SK-N-SH (cell line): ENCODE measurements at regions not wholly inside any gene's neighbourhood (a gene's known extent, or its start where the extent isn't known, plus 50 kb on each side); places are given as distances from the start of the nearest gene placed in this dataset.

Source experiments
- CTCF ChIA-PET: fragments of 300-600, 350-600 bp; formaldehyde crosslinking; extraction: SDS; loops from one replicate; lab custom pipeline; 2021; lab: Yijun Ruan, JAX
- POLR2A ChIA-PET: fragments of 350-600 bp; sonication (Branson Sonifier 250); formaldehyde crosslinking; extraction: SDS; loops from one replicate; lab custom pipeline; 2020; ENCODE audit warnings: antibody characterized with exemption, inconsistent platforms; lab: Yijun Ruan, JAX
- DNase-seq: peaks from one replicate; pipeline ENCODE4 v3.0.0; 2012
- H2AFZ ChIP-seq: fragments of 200-600 bp; sonication (generic); 2 replicates; pipeline ENCODE4 v1.8.1; 2016; ENCODE audit warnings: antibody characterized with exemption, mild to moderate bottlenecking, low read depth
- H3F3A ChIP-seq: fragments of 200-600 bp; sonication (generic); replicated peaks from 2 replicates; pipeline ENCODE3; 2016; ENCODE audit warnings: antibody characterized with exemption, mild to moderate bottlenecking; ENCODE audit not compliant: insufficient read depth
- H3K27ac ChIP-seq, 2 experiments: fragments of 200-500 bp in 1 of 2; fragments of 200-600 bp in 1 of 2; sonication (Bioruptor generic) in 1 of 2; sonication (generic), shearing (Covaris generic) in 1 of 2; 2 replicates each; pipeline versions ENCODE4 v1.5.1 to v1.6.1; 2014 to 2016; ENCODE audit warnings: low read depth in 2 of 2, inconsistent platforms in 1 of 2, low read length in 1 of 2, mild to moderate bottlenecking in 1 of 2, mixed read lengths in 1 of 2
- H3K27me3 ChIP-seq: fragments of 200-600 bp; sonication (generic), shearing (Covaris generic); 2 replicates; pipeline ENCODE4 v1.6.1; 2016; ENCODE audit warnings: mixed run types; ENCODE audit not compliant: insufficient read depth
- H3K36me3 ChIP-seq, 2 experiments: fragments of 200-500 bp in 1 of 2; fragments of 200-600 bp in 1 of 2; sonication (Bioruptor generic) in 1 of 2; sonication (generic) in 1 of 2; replicated peaks in 1 of 2; 2 replicates each; pipeline versions ENCODE3 to v1.5.1; 2014 to 2016; ENCODE audit warnings: low read length in 1 of 2, mild to moderate bottlenecking in 1 of 2; ENCODE audit not compliant: insufficient read depth in 2 of 2, control insufficient read depth in 1 of 2
- H3K4me1 ChIP-seq, 2 experiments: fragments of 200-500 bp in 1 of 2; fragments of 200-600 bp in 1 of 2; sonication (Bioruptor generic) in 1 of 2; sonication (generic), shearing (Covaris generic) in 1 of 2; 2 replicates each; pipeline versions ENCODE4 v1.5.1 to v1.6.1; 2014 to 2016; ENCODE audit warnings: low read depth in 1 of 2, low read length in 1 of 2, mixed run types in 1 of 2; ENCODE audit not compliant: insufficient read depth in 2 of 2, control insufficient read depth in 1 of 2
- H3K4me2 ChIP-seq: fragments of 200-600 bp; sonication (generic), shearing (Covaris generic); 2 replicates; pipeline ENCODE4 v1.6.1; 2017; ENCODE audit warnings: mixed run types
- H3K4me3 ChIP-seq, 2 experiments: fragments of 200-500 bp in 1 of 2; fragments of 200-600 bp in 1 of 2; sonication (Bioruptor generic) in 1 of 2; sonication (generic), shearing (Covaris generic) in 1 of 2; 2 replicates each; pipeline versions ENCODE4 v1.5.1 to v1.8.1; 2014 to 2016; ENCODE audit warnings: low read depth in 2 of 2, inconsistent platforms in 1 of 2, low read length in 1 of 2, mild to moderate bottlenecking in 1 of 2, mixed read lengths in 1 of 2, moderate library complexity in 1 of 2
- H3K79me2 ChIP-seq: fragments of 200-600 bp; sonication (generic); 2 replicates; pipeline ENCODE4 v1.8.1; 2017; ENCODE audit warnings: mild to moderate bottlenecking; ENCODE audit not compliant: insufficient read depth
- H3K9ac ChIP-seq: fragments of 200-600 bp; sonication (generic); 2 replicates; pipeline ENCODE4 v1.6.1; 2017; ENCODE audit warnings: mixed run types
- H3K9me2 ChIP-seq: fragments of 200-600 bp; sonication (generic); 2 replicates; pipeline ENCODE4 v1.6.1; 2017; ENCODE audit warnings: mixed run types
- H3K9me3 ChIP-seq: fragments of 200-600 bp; sonication (generic); 2 replicates; pipeline ENCODE4 v1.6.1; 2017; ENCODE audit warnings: mixed run types, mild to moderate bottlenecking, moderate library complexity
- H4K20me1 ChIP-seq: fragments of 200-600 bp; sonication (generic); 2 replicates; pipeline ENCODE4 v1.6.1; 2017; ENCODE audit warnings: mild to moderate bottlenecking, mixed run types; ENCODE audit not compliant: insufficient read depth
- CHD2 ChIP-seq: fragments of 150-350 bp; IDR thresholded peaks from 2 replicates; pipeline ENCODE4 v1.6.1; 2018; ENCODE audit warnings: low read length; ENCODE audit not compliant: partially characterized antibody
- ELF1 ChIP-seq: IDR thresholded peaks from 2 replicates; pipeline ENCODE4 v1.4.0; 2012
- EP300 ChIP-seq, 2 experiments: IDR thresholded peaks; 2 replicates each; pipeline versions ENCODE4 v1.4.0 to v1.6.1; 2012; ENCODE audit warnings: borderline replicate concordance in 1 of 2, low read depth in 1 of 2, low read length in 1 of 2
- EZH2phosphoT487 ChIP-seq: fragments of 200-600 bp; sonication (generic); IDR thresholded peaks from 2 replicates; pipeline ENCODE4 v1.6.1; 2017; ENCODE audit warnings: low read depth, mixed run types, mild to moderate bottlenecking, antibody characterized with exemption, moderate library complexity, borderline replicate concordance
- FOXJ3 ChIP-seq: sonication (generic); formaldehyde crosslinking; IDR thresholded peaks from 2 replicates; pipeline ENCODE4 v1.5.1; 2020; ENCODE audit warnings: mild to moderate bottlenecking, missing genetic modification reagents
- FOXM1 ChIP-seq: IDR thresholded peaks from 2 replicates; pipeline ENCODE4 v1.4.0; 2012; ENCODE audit warnings: low read depth, mild to moderate bottlenecking
- GATA2 ChIP-seq: sonication (generic); formaldehyde crosslinking; IDR thresholded peaks from 2 replicates; pipeline ENCODE4 v1.5.0; 2020; ENCODE audit warnings: mild to moderate bottlenecking, missing genetic modification reagents
- JUND ChIP-seq: IDR thresholded peaks from 2 replicates; pipeline ENCODE4 v1.4.0; 2012
- MEF2A ChIP-seq: IDR thresholded peaks from 2 replicates; pipeline ENCODE4 v1.4.0; 2012; ENCODE audit warnings: low read depth, borderline replicate concordance
- MXI1 ChIP-seq: IDR thresholded peaks from 2 replicates; pipeline ENCODE4 v1.6.1; 2012; ENCODE audit warnings: mild to moderate bottlenecking, low read depth, low read length, improper control_type of control experiment
- NRF1 ChIP-seq: IDR thresholded peaks from 2 replicates; pipeline ENCODE4 v1.6.1; 2012; ENCODE audit warnings: low read depth, mild to moderate bottlenecking, low read length
- POLR2AphosphoS5 ChIP-seq: IDR thresholded peaks from 2 replicates; pipeline ENCODE4 v1.6.1; 2012; ENCODE audit warnings: low read depth, low read length
- RAD21 ChIP-seq: IDR thresholded peaks from 2 replicates; pipeline ENCODE4 v1.6.1; 2012; ENCODE audit warnings: mild to moderate bottlenecking, low read length
- RFX5 ChIP-seq: IDR thresholded peaks from 2 replicates; pipeline ENCODE4 v1.6.1; 2012; ENCODE audit warnings: mild to moderate bottlenecking, improper control_type of control experiment, low read length
- RXRA ChIP-seq: IDR thresholded peaks from 2 replicates; pipeline ENCODE4 v1.4.0; 2012; ENCODE audit warnings: low read depth, mild to moderate bottlenecking, borderline replicate concordance
- SMC3 ChIP-seq: IDR thresholded peaks from 2 replicates; pipeline ENCODE4 v1.6.1; 2012; ENCODE audit warnings: low read depth, low read length, improper control_type of control experiment
- TAF1 ChIP-seq: IDR thresholded peaks from 2 replicates; pipeline ENCODE4 v1.6.1; 2012; ENCODE audit warnings: low read depth, mild to moderate bottlenecking, low read length, moderate library complexity, borderline replicate concordance
- YY1 ChIP-seq: IDR thresholded peaks from 2 replicates; pipeline ENCODE4 v1.4.0; 2012; ENCODE audit warnings: low read depth, mild to moderate bottlenecking
- WGBS: methylation state at CpG from one replicate; pipeline ENCODE4 v1.1.6; 2017; ENCODE audit warnings: low lambda C conversion rate; 5-methylcytosine and 5-hydroxymethylcytosine counted together
- TF ChIP-seq, protein P1 (sequence below): IDR thresholded peaks from 2 replicates; pipeline ENCODE4 v1.4.0; 2012; ENCODE audit warnings: low read depth, borderline replicate concordance
- TF ChIP-seq, protein P2 (sequence below): IDR thresholded peaks from 2 replicates; pipeline ENCODE4 v1.4.0; 2012; ENCODE audit warnings: low read depth
- TF ChIP-seq, protein P3 (sequence below): IDR thresholded peaks from 2 replicates; pipeline ENCODE4 v1.6.1; 2012; ENCODE audit warnings: mild to moderate bottlenecking, low read depth, low read length, moderate library complexity
- TF ChIP-seq, protein P4 (sequence below): fragments of 200-600 bp; sonication (generic); IDR thresholded peaks from 2 replicates; pipeline ENCODE4 v1.6.1; 2017; ENCODE audit warnings: antibody characterized with exemption, mild to moderate bottlenecking, moderate library complexity

DNA sequence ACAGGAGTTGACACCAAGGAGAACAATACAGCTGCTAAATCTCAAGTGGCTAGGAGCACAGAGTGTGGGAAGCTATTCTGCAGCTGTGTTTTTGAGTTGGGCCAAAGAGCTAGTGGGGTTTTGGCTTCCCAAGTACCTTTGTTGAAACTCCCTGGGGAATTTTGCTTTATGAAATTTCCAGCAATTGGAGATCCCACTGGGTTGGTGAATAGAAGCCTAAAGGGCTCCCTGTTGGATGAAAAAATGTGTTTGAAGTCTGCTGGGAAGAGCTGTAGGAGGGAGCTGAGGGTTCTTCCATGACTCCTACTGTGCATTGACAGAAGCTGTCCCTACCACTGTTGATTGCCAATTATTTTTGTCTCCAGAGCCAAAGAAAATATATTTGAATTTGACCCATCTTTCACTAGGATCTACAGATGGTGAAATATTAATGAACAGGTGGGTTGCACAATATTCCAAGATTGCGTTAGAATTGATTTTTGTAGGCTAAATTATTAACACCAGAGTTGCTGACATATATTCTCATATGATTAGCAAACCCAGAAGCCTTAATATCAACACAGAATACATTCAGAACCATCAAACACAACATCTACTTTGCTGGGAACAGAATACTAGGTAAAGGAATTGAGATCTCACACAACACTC is 95.4 kb upstream of the CYP1B1 start:
- DNase-seq, result no peak

DNA sequence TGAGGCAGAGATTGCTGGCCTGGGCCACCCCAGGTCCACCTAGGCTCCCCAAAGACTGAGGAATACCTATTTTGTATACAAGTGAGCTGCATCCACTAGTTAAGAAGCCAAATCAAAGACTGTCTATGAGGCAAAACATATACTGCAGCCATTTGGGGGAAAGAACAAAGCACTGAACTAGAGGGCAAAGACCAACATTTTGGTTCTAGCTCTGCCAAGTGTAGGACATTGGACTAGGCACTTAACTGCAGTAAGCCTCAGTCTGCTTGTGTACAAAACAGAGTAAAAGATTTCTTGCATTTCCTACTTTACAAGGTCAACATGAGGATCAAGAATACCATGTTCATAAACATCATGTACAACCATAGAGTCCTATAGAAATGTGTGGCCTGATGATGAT is 94.8 kb upstream of the CYP1B1 start:
- no peak for DNase-seq
- Histone ChIP-seq H4K20me1 (no peaks in the 10 kb centered on the region), H3K36me3 (no peaks in the 10 kb centered on the region), H3K27me3 (no peaks in the 10 kb centered on the region), H3K9me2 (no peaks in the 10 kb centered on the region), H3F3A (no peaks in the 10 kb centered on the region), H3K79me2 (no peaks in the 10 kb centered on the region), H2AFZ (no peak overlapping the region), H3K9me3 (no peaks in the 10 kb centered on the region), H3K4me1 (peaks cover 0 to 5% of the 10 kb centered on the region in 2 experiments; a peak in 1 of 4 replicates), H3K27ac (no peak overlapping the region), H3K9ac (no peak overlapping the region), H3K4me3 (no peak overlapping the region), H3K4me2 (no peak overlapping the region)
- ChIA-PET POLR2A (no interaction called here), CTCF (interaction anchor here (0.6 to 1.6 kb wide), 2 partner anchors 25 to 47 kb away, joined by 3 to 4 read pairs; no protein-coding TSS in a partner anchor)
- TF ChIP-seq RAD21, result no peak
- no peak for TF ChIP-seq ELF1
- TF ChIP-seq YY1, result no peak
- TF ChIP-seq, protein P1, sequence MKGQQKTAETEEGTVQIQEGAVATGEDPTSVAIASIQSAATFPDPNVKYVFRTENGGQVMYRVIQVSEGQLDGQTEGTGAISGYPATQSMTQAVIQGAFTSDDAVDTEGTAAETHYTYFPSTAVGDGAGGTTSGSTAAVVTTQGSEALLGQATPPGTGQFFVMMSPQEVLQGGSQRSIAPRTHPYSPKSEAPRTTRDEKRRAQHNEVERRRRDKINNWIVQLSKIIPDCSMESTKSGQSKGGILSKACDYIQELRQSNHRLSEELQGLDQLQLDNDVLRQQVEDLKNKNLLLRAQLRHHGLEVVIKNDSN, result no peak
- TF ChIP-seq FOXM1, result no peak
- TF ChIP-seq CHD2, result no peak
- no peak for TF ChIP-seq MEF2A
- no peak for TF ChIP-seq NRF1
- TF ChIP-seq JUND, result no peak
- TF ChIP-seq MXI1, result no peak
- TF ChIP-seq FOXJ3 (CRISPR knock-in tag), result no peak
- TF ChIP-seq, protein P2, sequence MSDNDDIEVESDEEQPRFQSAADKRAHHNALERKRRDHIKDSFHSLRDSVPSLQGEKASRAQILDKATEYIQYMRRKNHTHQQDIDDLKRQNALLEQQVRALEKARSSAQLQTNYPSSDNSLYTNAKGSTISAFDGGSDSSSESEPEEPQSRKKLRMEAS, result no peak
- no peak for TF ChIP-seq GATA2 (CRISPR knock-in tag)
- no peak for TF ChIP-seq RXRA
- no peak for TF ChIP-seq TAF1
- TF ChIP-seq, protein P3, sequence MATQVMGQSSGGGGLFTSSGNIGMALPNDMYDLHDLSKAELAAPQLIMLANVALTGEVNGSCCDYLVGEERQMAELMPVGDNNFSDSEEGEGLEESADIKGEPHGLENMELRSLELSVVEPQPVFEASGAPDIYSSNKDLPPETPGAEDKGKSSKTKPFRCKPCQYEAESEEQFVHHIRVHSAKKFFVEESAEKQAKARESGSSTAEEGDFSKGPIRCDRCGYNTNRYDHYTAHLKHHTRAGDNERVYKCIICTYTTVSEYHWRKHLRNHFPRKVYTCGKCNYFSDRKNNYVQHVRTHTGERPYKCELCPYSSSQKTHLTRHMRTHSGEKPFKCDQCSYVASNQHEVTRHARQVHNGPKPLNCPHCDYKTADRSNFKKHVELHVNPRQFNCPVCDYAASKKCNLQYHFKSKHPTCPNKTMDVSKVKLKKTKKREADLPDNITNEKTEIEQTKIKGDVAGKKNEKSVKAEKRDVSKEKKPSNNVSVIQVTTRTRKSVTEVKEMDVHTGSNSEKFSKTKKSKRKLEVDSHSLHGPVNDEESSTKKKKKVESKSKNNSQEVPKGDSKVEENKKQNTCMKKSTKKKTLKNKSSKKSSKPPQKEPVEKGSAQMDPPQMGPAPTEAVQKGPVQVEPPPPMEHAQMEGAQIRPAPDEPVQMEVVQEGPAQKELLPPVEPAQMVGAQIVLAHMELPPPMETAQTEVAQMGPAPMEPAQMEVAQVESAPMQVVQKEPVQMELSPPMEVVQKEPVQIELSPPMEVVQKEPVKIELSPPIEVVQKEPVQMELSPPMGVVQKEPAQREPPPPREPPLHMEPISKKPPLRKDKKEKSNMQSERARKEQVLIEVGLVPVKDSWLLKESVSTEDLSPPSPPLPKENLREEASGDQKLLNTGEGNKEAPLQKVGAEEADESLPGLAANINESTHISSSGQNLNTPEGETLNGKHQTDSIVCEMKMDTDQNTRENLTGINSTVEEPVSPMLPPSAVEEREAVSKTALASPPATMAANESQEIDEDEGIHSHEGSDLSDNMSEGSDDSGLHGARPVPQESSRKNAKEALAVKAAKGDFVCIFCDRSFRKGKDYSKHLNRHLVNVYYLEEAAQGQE, result no peak
- TF ChIP-seq POLR2AphosphoS5, result no peak
- TF ChIP-seq RFX5, result no peak

More for the DNA sequence above, 95.4 kb upstream of the CYP1B1 start:
- POLR2A ChIA-PET, result no interaction called here
- no peaks in the 10 kb centered on the region for H3K27me3 ChIP-seq
- H3K79me2 ChIP-seq, result no peaks in the 10 kb centered on the region
- H3K9ac ChIP-seq, result no peak overlapping the region
- CTCF ChIA-PET, result interaction anchor here (0.6 to 1.6 kb wide), 4 partner anchors 11 to 56 kb away, joined by 3 to 4 read pairs (median 4); no protein-coding TSS in a partner anchor
- no peaks in the 10 kb centered on the region for H3F3A ChIP-seq
- no peaks in the 10 kb centered on the region for H3K36me3 ChIP-seq
- TF ChIP-seq FOXM1 (no peak), RFX5 (no peak), EZH2phosphoT487 (no peak), POLR2AphosphoS5 (no peak), EP300 (IDR thresholded peaks at IDR 0.05; ENCODE audit: borderline replicate concordance in 1 of 2, low read depth in 1 of 2, low read length in 1 of 2) (no peak), SMC3 (no peak), NRF1 (no peak), RAD21 (no peak)
- TF ChIP-seq, protein P4, sequence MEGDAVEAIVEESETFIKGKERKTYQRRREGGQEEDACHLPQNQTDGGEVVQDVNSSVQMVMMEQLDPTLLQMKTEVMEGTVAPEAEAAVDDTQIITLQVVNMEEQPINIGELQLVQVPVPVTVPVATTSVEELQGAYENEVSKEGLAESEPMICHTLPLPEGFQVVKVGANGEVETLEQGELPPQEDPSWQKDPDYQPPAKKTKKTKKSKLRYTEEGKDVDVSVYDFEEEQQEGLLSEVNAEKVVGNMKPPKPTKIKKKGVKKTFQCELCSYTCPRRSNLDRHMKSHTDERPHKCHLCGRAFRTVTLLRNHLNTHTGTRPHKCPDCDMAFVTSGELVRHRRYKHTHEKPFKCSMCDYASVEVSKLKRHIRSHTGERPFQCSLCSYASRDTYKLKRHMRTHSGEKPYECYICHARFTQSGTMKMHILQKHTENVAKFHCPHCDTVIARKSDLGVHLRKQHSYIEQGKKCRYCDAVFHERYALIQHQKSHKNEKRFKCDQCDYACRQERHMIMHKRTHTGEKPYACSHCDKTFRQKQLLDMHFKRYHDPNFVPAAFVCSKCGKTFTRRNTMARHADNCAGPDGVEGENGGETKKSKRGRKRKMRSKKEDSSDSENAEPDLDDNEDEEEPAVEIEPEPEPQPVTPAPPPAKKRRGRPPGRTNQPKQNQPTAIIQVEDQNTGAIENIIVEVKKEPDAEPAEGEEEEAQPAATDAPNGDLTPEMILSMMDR, result no peak
- TF ChIP-seq, all 33 proteins: peak for 0
- Histone ChIP-seq H4K20me1 (no peaks in the 10 kb centered on the region), H2AFZ (no peak overlapping the region), H3K4me1 (peaks cover 0 to 5% of the 10 kb centered on the region in 2 experiments; a peak in 1 of 4 replicates), H3K27ac (no peak overlapping the region), H3K4me2 (no peak overlapping the region), H3K9me2 (no peaks in the 10 kb centered on the region), H3K9me3 (no peaks in the 10 kb centered on the region), H3K4me3 (no peak overlapping the region)
- WGBS, result 38% methylated on average over 1 of the region's 1 CpG
